ENCODE measurements at regions not wholly inside any gene's neighbourhood (a gene's known extent, or its start where the extent isn't known, plus 50 kb on each side); places are given as distances from the start of the nearest gene placed in this dataset.

DNA sequence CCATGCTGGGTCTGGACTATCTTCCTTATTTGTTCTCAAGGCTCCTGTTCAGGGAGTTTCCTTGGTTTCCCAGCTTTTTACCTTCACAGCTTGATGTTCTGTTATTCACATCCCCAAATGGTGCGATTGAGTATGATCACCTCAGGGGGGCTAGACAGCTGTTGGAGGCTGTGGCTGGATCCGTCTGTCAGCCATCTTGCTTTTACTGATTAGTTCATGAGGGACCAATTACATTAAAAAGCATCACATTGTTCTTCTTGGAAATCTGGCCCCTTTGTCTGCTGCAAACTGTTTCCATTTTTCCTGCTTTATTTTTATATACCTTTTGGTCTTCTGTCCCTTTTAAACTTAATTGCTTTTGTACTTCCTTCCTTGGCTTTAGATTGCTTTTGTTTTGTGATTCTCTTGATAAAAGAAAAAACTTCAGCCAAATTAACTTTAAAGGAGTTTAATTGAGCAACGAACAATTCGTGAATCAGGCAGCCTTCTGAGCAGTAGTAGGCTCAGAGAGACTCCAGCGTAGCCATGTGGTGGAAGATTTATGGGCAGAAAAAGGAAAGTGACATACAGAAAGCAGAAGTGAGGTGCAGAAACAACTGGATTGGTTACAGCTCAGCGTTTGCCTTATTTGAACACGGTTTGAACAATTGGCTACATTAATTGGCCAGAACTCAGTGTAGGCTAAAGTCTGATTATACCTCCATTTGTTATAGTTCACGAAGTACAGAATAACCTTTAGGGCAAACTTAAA is 208.7 kb downstream of the AEBP2 start:
- H3K9me3 ChIP-seq (ENCODE audit: low read length): no peaks in the 10 kb centered on the region
- H3K27ac ChIP-seq (ENCODE audit: low read depth, low read length): no peak overlapping the region
- no peaks in the 10 kb centered on the region for H3K36me3 ChIP-seq (ENCODE audit: insufficient read depth, low read length)
- no peaks in the 10 kb centered on the region for H3K27me3 ChIP-seq (ENCODE audit: control insufficient read depth in 1 of 2, insufficient read depth in 2 of 2, low read length in 2 of 2)
- H3K4me1 ChIP-seq (ENCODE audit: insufficient read depth, low read length): peaks cover 14% of the 10 kb centered on the region
- no peak overlapping the region for H3K9ac ChIP-seq (ENCODE audit: low read length)
- H3K4me3 ChIP-seq (ENCODE audit: low read depth in 1 of 2, low read length in 2 of 2): no peak overlapping the region

- no peaks in the 10 kb centered on the region for H3K27me3 ChIP-seq (ENCODE audit: control insufficient read depth in 1 of 2, insufficient read depth in 2 of 2, low read length in 2 of 2)
- no peaks in the 10 kb centered on the region for H3K9me3 ChIP-seq (ENCODE audit: low read length)
- H3K4me3 ChIP-seq (ENCODE audit: low read depth in 1 of 2, low read length in 2 of 2): no peak overlapping the region
- H3K36me3 ChIP-seq (ENCODE audit: insufficient read depth, low read length): no peaks in the 10 kb centered on the region
- H3K4me1 ChIP-seq (ENCODE audit: insufficient read depth, low read length): peaks cover 14% of the 10 kb centered on the region
- H3K27ac ChIP-seq (ENCODE audit: low read depth, low read length): no peak overlapping the region
- H3K9ac ChIP-seq (ENCODE audit: low read length): no peak overlapping the region
Observed at GRCh38 chr12:19648591-19648990, 209.3 kb downstream of the AEBP2 start.

GRCh38 chr12:19652386-19652785 is 213.1 kb downstream of the AEBP2 start:
- H3K9me3 ChIP-seq (ENCODE audit: low read length): no peaks in the 10 kb centered on the region
- H3K4me1 ChIP-seq (ENCODE audit: insufficient read depth, low read length): peaks cover 23% of the 10 kb centered on the region
- H3K36me3 ChIP-seq (ENCODE audit: insufficient read depth, low read length): no peaks in the 10 kb centered on the region
- H3K4me3 ChIP-seq (ENCODE audit: low read depth in 1 of 2, low read length in 2 of 2): no peak overlapping the region
- H3K27me3 ChIP-seq (ENCODE audit: control insufficient read depth in 1 of 2, insufficient read depth in 2 of 2, low read length in 2 of 2): no peaks in the 10 kb centered on the region
- H3K27ac ChIP-seq (ENCODE audit: low read depth, low read length): no peak overlapping the region
- H3K9ac ChIP-seq (ENCODE audit: low read length): no peak overlapping the region

DNA sequence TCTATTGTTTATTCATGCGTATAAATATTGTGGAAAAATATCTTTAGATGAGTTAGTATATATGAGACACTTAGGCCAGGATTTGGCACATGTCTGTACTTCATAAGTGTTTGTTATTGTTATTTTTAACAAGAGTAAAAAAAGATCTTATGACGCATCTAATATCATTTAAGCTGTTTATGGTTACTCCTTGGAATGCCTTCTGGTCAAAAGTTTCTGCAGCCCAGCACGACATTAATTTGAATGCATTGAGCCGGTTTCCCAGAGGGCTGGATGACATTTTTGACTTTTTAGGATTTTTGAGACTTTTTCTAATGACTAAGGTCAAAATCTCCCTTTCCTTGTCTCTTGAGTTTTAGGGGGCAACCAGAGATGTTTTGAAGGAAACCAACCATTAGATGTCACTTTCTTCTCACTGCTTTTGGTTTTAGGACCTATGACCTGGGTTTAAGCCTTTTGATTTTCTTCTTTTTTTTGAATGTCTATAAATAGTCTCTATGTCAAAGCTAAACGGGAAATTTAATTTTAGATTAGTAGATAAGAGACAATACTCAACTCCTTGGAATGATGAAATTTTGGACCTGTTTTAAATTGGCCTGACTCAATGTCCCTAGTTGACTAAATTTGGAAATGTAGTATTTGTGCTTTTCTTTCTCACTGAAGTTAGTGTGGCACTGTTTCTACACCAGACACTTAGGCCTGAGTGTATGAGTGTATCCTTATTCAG is 215.5 kb downstream of the AEBP2 start:
- Histone ChIP-seq H3K36me3 (ENCODE audit: insufficient read depth, low read length) (no peaks in the 10 kb centered on the region), H3K4me1 (ENCODE audit: insufficient read depth, low read length) (peaks cover 13% of the 10 kb centered on the region), H3K27ac (ENCODE audit: low read depth, low read length) (no peak overlapping the region), H3K4me3 (ENCODE audit: low read depth in 1 of 2, low read length in 2 of 2) (no peak overlapping the region), H3K9ac (ENCODE audit: low read length) (no peak overlapping the region), H3K9me3 (ENCODE audit: low read length) (no peaks in the 10 kb centered on the region), H3K27me3 (ENCODE audit: control insufficient read depth in 1 of 2, insufficient read depth in 2 of 2, low read length in 2 of 2) (no peaks in the 10 kb centered on the region)

DNA sequence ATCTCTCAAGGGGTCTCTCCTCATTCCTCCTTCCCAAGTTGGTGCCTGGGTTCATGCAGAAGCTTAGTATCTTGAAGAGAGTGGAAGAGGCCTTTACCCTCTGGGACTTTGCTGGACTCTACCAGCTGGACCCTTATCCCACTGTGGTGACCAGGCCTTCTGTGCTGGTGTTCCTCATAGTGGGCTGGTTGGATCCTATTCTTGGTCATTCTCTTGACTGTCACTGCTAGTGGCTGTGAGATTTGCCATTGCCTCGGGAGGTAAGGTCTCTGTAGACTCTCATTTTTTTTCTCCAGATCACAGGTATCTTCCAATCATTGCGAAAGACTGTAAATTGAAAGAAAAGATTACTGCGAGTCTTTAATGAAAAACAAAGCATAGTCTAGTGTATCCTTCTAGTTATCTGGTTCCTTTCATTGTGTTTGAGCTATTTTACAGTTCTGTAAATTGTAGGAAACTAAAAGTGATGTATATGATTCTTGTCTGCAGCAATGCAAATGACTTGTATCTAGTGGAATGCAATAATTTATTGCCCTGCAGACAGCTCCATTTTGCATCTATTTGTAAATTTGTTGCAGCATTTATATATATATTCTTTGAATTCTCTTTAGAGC is 217.9 kb downstream of the AEBP2 start:
- Histone ChIP-seq H3K4me1 (ENCODE audit: insufficient read depth, low read length) (peaks cover 13% of the 10 kb centered on the region), H3K9ac (ENCODE audit: low read length) (no peak overlapping the region), H3K27me3 (ENCODE audit: control insufficient read depth in 1 of 2, insufficient read depth in 2 of 2, low read length in 2 of 2) (no peaks in the 10 kb centered on the region), H3K27ac (ENCODE audit: low read depth, low read length) (no peak overlapping the region), H3K9me3 (ENCODE audit: low read length) (no peaks in the 10 kb centered on the region), H3K36me3 (ENCODE audit: insufficient read depth, low read length) (no peaks in the 10 kb centered on the region), H3K4me3 (ENCODE audit: low read depth in 1 of 2, low read length in 2 of 2) (no peak overlapping the region)

- Histone ChIP-seq H3K9ac (ENCODE audit: low read length) (no peak overlapping the region), H3K36me3 (ENCODE audit: insufficient read depth, low read length) (no peaks in the 10 kb centered on the region), H3K9me3 (ENCODE audit: low read length) (no peaks in the 10 kb centered on the region), H3K4me1 (ENCODE audit: insufficient read depth, low read length) (peaks cover 11% of the 10 kb centered on the region), H3K27ac (ENCODE audit: low read depth, low read length) (no peak overlapping the region), H3K27me3 (ENCODE audit: control insufficient read depth in 1 of 2, insufficient read depth in 2 of 2, low read length in 2 of 2) (no peaks in the 10 kb centered on the region), H3K4me3 (ENCODE audit: low read depth in 1 of 2, low read length in 2 of 2) (no peak overlapping the region)
Observed at GRCh38 chr12:19657732-19658130, 218.4 kb downstream of the AEBP2 start.

GRCh38 chr12:19659086-19659485 is 219.8 kb downstream of the AEBP2 start:
- H3K9ac ChIP-seq (ENCODE audit: low read length): no peak overlapping the region
- H3K27me3 ChIP-seq (ENCODE audit: control insufficient read depth in 1 of 2, insufficient read depth in 2 of 2, low read length in 2 of 2): no peaks in the 10 kb centered on the region
- H3K4me1 ChIP-seq (ENCODE audit: insufficient read depth, low read length): peaks cover 9% of the 10 kb centered on the region
- H3K4me3 ChIP-seq (ENCODE audit: low read depth in 1 of 2, low read length in 2 of 2): no peak overlapping the region
- no peaks in the 10 kb centered on the region for H3K9me3 ChIP-seq (ENCODE audit: low read length)
- H3K36me3 ChIP-seq (ENCODE audit: insufficient read depth, low read length): no peaks in the 10 kb centered on the region
- no peak overlapping the region for H3K27ac ChIP-seq (ENCODE audit: low read depth, low read length)

- peaks cover 9% of the 10 kb centered on the region for H3K4me1 ChIP-seq (ENCODE audit: insufficient read depth, low read length)
- no peaks in the 10 kb centered on the region for H3K27me3 ChIP-seq (ENCODE audit: control insufficient read depth in 1 of 2, insufficient read depth in 2 of 2, low read length in 2 of 2)
Observed at GRCh38 chr12:19659501-19659900, 220.2 kb downstream of the AEBP2 start.

GRCh38 chr12:19665121-19665900 is 226.0 kb downstream of the AEBP2 start:
- Histone ChIP-seq H3K27me3 (ENCODE audit: control insufficient read depth in 1 of 2, insufficient read depth in 2 of 2, low read length in 2 of 2) (no peaks in the 10 kb centered on the region), H3K27ac (ENCODE audit: low read depth, low read length) (no peak overlapping the region), H3K4me3 (ENCODE audit: low read depth in 1 of 2, low read length in 2 of 2) (no peak overlapping the region), H3K36me3 (ENCODE audit: insufficient read depth, low read length) (no peaks in the 10 kb centered on the region), H3K9me3 (ENCODE audit: low read length) (no peaks in the 10 kb centered on the region), H3K9ac (ENCODE audit: low read length) (no peak overlapping the region), H3K4me1 (ENCODE audit: insufficient read depth, low read length) (peaks cover 14% of the 10 kb centered on the region)

More at GRCh38 chr12:19659501-19659900, 220.2 kb downstream of the AEBP2 start:
- H3K4me3 ChIP-seq (ENCODE audit: low read depth in 1 of 2, low read length in 2 of 2): no peak overlapping the region
- H3K9me3 ChIP-seq (ENCODE audit: low read length): no peaks in the 10 kb centered on the region
- no peak overlapping the region for H3K27ac ChIP-seq (ENCODE audit: low read depth, low read length)
- no peaks in the 10 kb centered on the region for H3K36me3 ChIP-seq (ENCODE audit: insufficient read depth, low read length)
- H3K9ac ChIP-seq (ENCODE audit: low read length): no peak overlapping the region

- H3K4me1 ChIP-seq (ENCODE audit: insufficient read depth, low read length): peaks cover 14% of the 10 kb centered on the region
- H3K9me3 ChIP-seq (ENCODE audit: low read length): no peaks in the 10 kb centered on the region
- no peaks in the 10 kb centered on the region for H3K36me3 ChIP-seq (ENCODE audit: insufficient read depth, low read length)
- H3K9ac ChIP-seq (ENCODE audit: low read length): no peak overlapping the region
- H3K4me3 ChIP-seq (ENCODE audit: low read depth in 1 of 2, low read length in 2 of 2): no peak overlapping the region
- no peaks in the 10 kb centered on the region for H3K27me3 ChIP-seq (ENCODE audit: control insufficient read depth in 1 of 2, insufficient read depth in 2 of 2, low read length in 2 of 2)
- H3K27ac ChIP-seq (ENCODE audit: low read depth, low read length): no peak overlapping the region
Observed at GRCh38 chr12:19666070-19666469, 226.8 kb downstream of the AEBP2 start.

DNA sequence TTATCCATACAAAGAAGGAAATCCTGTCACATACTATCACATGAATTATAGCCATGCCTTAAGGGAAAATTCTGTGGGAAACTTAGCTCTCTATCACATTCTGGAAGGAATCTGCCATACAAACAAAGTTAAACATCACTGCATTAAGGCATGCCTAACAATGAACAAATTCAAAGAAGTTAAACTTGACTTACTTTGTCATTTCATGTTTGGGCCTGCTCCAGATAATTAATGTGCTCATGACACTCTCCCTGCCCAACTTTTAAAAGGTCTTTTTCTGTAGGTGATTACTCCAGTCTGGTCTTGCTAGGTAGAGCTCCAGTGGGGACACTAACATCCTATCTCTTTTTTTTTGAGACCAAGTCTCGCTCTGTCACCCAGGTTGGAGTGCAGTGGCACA is 230.5 kb downstream of the AEBP2 start:
- Histone ChIP-seq H3K27ac (ENCODE audit: low read depth, low read length) (no peak overlapping the region), H3K4me3 (ENCODE audit: low read depth in 1 of 2, low read length in 2 of 2) (no peak overlapping the region), H3K36me3 (ENCODE audit: insufficient read depth, low read length) (no peaks in the 10 kb centered on the region), H3K9ac (ENCODE audit: low read length) (no peak overlapping the region), H3K27me3 (ENCODE audit: control insufficient read depth in 1 of 2, insufficient read depth in 2 of 2, low read length in 2 of 2) (no peaks in the 10 kb centered on the region), H3K4me1 (ENCODE audit: insufficient read depth, low read length) (peaks cover 14% of the 10 kb centered on the region), H3K9me3 (ENCODE audit: low read length) (no peaks in the 10 kb centered on the region)

Data from muscle layer of colon (tissue), 2 donors.